Liver (tissue), 3 donors: ENCODE measurements at regions not wholly inside any gene's neighbourhood (a gene's known extent, or its start where the extent isn't known, plus 50 kb on each side); places are given as distances from the start of the nearest gene placed in this dataset.

Experiments
- CTCF ChIP-seq: fragments of 150-350 bp; IDR thresholded peaks from 2 replicates; pipeline ENCODE4 v1.5.1; 2017; ENCODE audit warnings: improper control_type of control experiment, low read depth, low read length; ENCODE audit not compliant: missing input control
- GABPA ChIP-seq, 2 donors: IDR thresholded peaks in 1 of 2; conservative IDR thresholded peaks in 1 of 2; 2 replicates each; pipeline ENCODE4 v1.6.1; 2016; ENCODE audit warnings: antibody characterized with exemption in 2 of 2, mild to moderate bottlenecking in 1 of 2, moderate library complexity in 1 of 2
- HNF4A ChIP-seq, 2 donors: conservative IDR thresholded peaks; 2 replicates each; pipeline ENCODE4 v1.6.1; 2016; ENCODE audit warnings: antibody characterized with exemption in 2 of 2, mild to moderate bottlenecking in 2 of 2
- MAX ChIP-seq: IDR thresholded peaks from 2 replicates; pipeline ENCODE4 v1.6.1; 2016; ENCODE audit warnings: antibody characterized with exemption
- RAD21 ChIP-seq, 2 donors: IDR thresholded peaks; 2 replicates each; pipeline ENCODE4 v1.6.1; 2016; ENCODE audit warnings: antibody characterized with exemption in 2 of 2, mild to moderate bottlenecking in 2 of 2
- REST ChIP-seq: IDR thresholded peaks from 2 replicates; pipeline ENCODE4 v1.6.1; 2016; ENCODE audit warnings: antibody characterized with exemption, mild to moderate bottlenecking
- RXRA ChIP-seq, 2 donors: IDR thresholded peaks; 2 replicates each; pipeline ENCODE4 v1.6.1; 2017 to 2018; ENCODE audit warnings: antibody characterized with exemption in 2 of 2, mild to moderate bottlenecking in 1 of 2
- SP1 ChIP-seq: IDR thresholded peaks from 2 replicates; pipeline ENCODE4 v1.6.1; 2018; ENCODE audit warnings: antibody characterized with exemption, mild to moderate bottlenecking
- TAF1 ChIP-seq: conservative IDR thresholded peaks from 2 replicates; pipeline ENCODE4 v1.6.1; 2016; ENCODE audit warnings: antibody characterized with exemption, mild to moderate bottlenecking
- YY1 ChIP-seq: IDR thresholded peaks from 2 replicates; pipeline ENCODE4 v1.6.1; 2016; ENCODE audit warnings: antibody characterized with exemption, mild to moderate bottlenecking
- ZBTB33 ChIP-seq: IDR thresholded peaks from 2 replicates; pipeline ENCODE4 v1.6.1; 2016; ENCODE audit warnings: antibody characterized with exemption
- donor health status: healthy.
- donor health status: healthy.

GRCh38 chr10:80697926-80698325 lies 160.2 kb downstream of the SH2D4B start:
- TF ChIP-seq CTCF (no peak), HNF4A (conservative IDR thresholded peaks at IDR 0.05) (no peak), SP1 (no peak), RAD21 (IDR thresholded peaks at IDR 0.05) (no peak), ZBTB33 (no peak), YY1 (no peak), REST (no peak), MAX (no peak), TAF1 (no peak), RXRA (IDR thresholded peaks at IDR 0.05) (no peak), GABPA (IDR thresholded peaks at IDR 0.05 in 1 of 2, conservative IDR thresholded peaks at IDR 0.05 in 1 of 2) (no peak)
